Upper lobe of right lung (tissue), 1 donor: ENCODE measurements at regions not wholly inside any gene's neighbourhood (a gene's known extent, or its start where the extent isn't known, plus 50 kb on each side); places are given as distances from the start of the nearest gene placed in this dataset.
A peak's percentile ranks its signal among the peaks of the same experiment; 100 is the strongest.

Source experiments
- ATAC-seq: fragments of 200-7000 bp; cut with Tn5 transposase; one replicate; pipeline ENCODE4 v1.9.1; 2020; ENCODE audit warnings: mild to moderate bottlenecking, moderate library complexity
- DNase-seq: peaks from one replicate; pipeline ENCODE4 v3.0.0-alpha.2; 2020
- H3K27ac ChIP-seq: fragments of 200-600 bp; one replicate; pipeline ENCODE4 v1.8.0; 2022
- H3K27me3 ChIP-seq: fragments of 200-600 bp; one replicate; pipeline ENCODE4 v1.8.0; 2022; ENCODE audit warnings: mild to moderate bottlenecking
- H3K36me3 ChIP-seq: fragments of 200-600 bp; one replicate; pipeline ENCODE4 v1.8.0; 2022
- H3K4me1 ChIP-seq: fragments of 200-600 bp; one replicate; pipeline ENCODE4 v1.8.0; 2022
- H3K4me3 ChIP-seq: fragments of 200-600 bp; one replicate; pipeline ENCODE4 v1.8.0; 2022; ENCODE audit warnings: mild to moderate bottlenecking
- H3K9me3 ChIP-seq: fragments of 200-600 bp; one replicate; pipeline ENCODE4 v1.8.0; 2022
- CTCF ChIP-seq: fragments of 200-600 bp; IDR thresholded peaks from one replicate; pipeline ENCODE4 v1.8.0; 2022; ENCODE audit warnings: antibody characterized with exemption
- intact Hi-C: fragments of 100-400 bp; cut with DNase I; formaldehyde crosslinking; loops from one replicate; pipeline ENCODE4 v1.11.0; 2022
- donor health status: DM: no; HTN: yes; CAD: no; lungs with severe emphysema.

GRCh38 chr12:17151917-17152316 is 546.0 kb upstream of the LMO3 start:
- Histone ChIP-seq H3K36me3 (no peaks in the 10 kb centered on the region), H3K27ac (no peak overlapping the region), H3K27me3 (no peaks in the 10 kb centered on the region), H3K4me3 (no peak overlapping the region), H3K4me1 (no peaks in the 10 kb centered on the region), H3K9me3 (no peaks in the 10 kb centered on the region)
- no peak for TF ChIP-seq CTCF
- ATAC-seq (no peak), DNase-seq (no peak)
- intact Hi-C loops = no loop called here

- intact Hi-C loops = no loop called here
- Histone ChIP-seq H3K36me3 (no peaks in the 10 kb centered on the region), H3K4me3 (no peak overlapping the region), H3K9me3 (no peaks in the 10 kb centered on the region), H3K27ac (no peak overlapping the region), H3K4me1 (no peaks in the 10 kb centered on the region), H3K27me3 (no peaks in the 10 kb centered on the region)
- ATAC-seq = no peak
- TF ChIP-seq CTCF = no peak
- peak; percentile 39 for DNase-seq
Measured at GRCh38 chr12:17148706-17149105, 542.7 kb upstream of the LMO3 start.

GRCh38 chr12:17142856-17143255 is 536.9 kb upstream of the LMO3 start:
- H3K36me3 ChIP-seq = no peaks in the 10 kb centered on the region

GRCh38 chr12:17139931-17140330 is 534.0 kb upstream of the LMO3 start:
- intact Hi-C loops = no loop called here
- Histone ChIP-seq H3K27ac (no peak overlapping the region), H3K4me1 (no peaks in the 10 kb centered on the region), H3K9me3 (no peaks in the 10 kb centered on the region), H3K27me3 (no peaks in the 10 kb centered on the region), H3K36me3 (no peaks in the 10 kb centered on the region), H3K4me3 (no peak overlapping the region)
- ATAC-seq = no peak
- no peak for TF ChIP-seq CTCF
- DNase-seq = no peak

More at GRCh38 chr12:17142856-17143255, 536.9 kb upstream of the LMO3 start:
- H3K27ac ChIP-seq = no peak overlapping the region
- ATAC-seq (no peak), DNase-seq (no peak)
- no peaks in the 10 kb centered on the region for H3K4me1 ChIP-seq
- TF ChIP-seq CTCF = no peak
- no peak overlapping the region for H3K4me3 ChIP-seq
- no peaks in the 10 kb centered on the region for H3K27me3 ChIP-seq
- no peaks in the 10 kb centered on the region for H3K9me3 ChIP-seq
- intact Hi-C loops = no loop called here

GRCh38 chr12:17137396-17137795 is 531.4 kb upstream of the LMO3 start:
- DNase-seq = no peak

More at GRCh38 chr12:17137396-17137795, 531.4 kb upstream of the LMO3 start:
- H3K4me3 ChIP-seq = no peak overlapping the region
- no peak for TF ChIP-seq CTCF
- ATAC-seq = no peak
- no peaks in the 10 kb centered on the region for H3K9me3 ChIP-seq
- intact Hi-C loops = no loop called here
- H3K36me3 ChIP-seq = no peaks in the 10 kb centered on the region
- no peaks in the 10 kb centered on the region for H3K27me3 ChIP-seq
- no peaks in the 10 kb centered on the region for H3K4me1 ChIP-seq
- H3K27ac ChIP-seq = no peak overlapping the region
